Vagina (tissue), 2 donors: ENCODE measurements at regions not wholly inside any gene's neighbourhood (a gene's known extent, or its start where the extent isn't known, plus 50 kb on each side); places are given as distances from the start of the nearest gene placed in this dataset.
A peak's percentile ranks its signal among the peaks of the same experiment; 100 is the strongest.

Experiments
- DNase-seq, 2 donors: peaks; one replicate each; pipeline ENCODE4 v3.0.0-alpha.2; 2017; ENCODE audit errors: extremely low spot score in 2 of 2
- H3K27ac ChIP-seq: fragments of 200-600 bp; sonication (generic); one replicate; pipeline ENCODE4 v1.5.1; 2019
- H3K27me3 ChIP-seq: fragments of 200-600 bp; sonication (generic); one replicate; pipeline ENCODE4 v1.5.1; 2019
- H3K36me3 ChIP-seq, 2 donors: fragments of 200-600 bp; sonication (generic); one replicate each; pipeline ENCODE4 v1.5.1; 2017 to 2019
- H3K4me1 ChIP-seq: fragments of 200-600 bp; sonication (generic); one replicate; pipeline ENCODE4 v1.5.1; 2019
- H3K4me3 ChIP-seq, 2 donors: fragments of 200-600 bp; sonication (generic); 1 replicate in 1 of 2; 2 replicates in 1 of 2; pipeline ENCODE4 v1.5.1; 2016 to 2019
- H3K9me3 ChIP-seq: fragments of 200-600 bp; sonication (generic); one replicate; pipeline ENCODE4 v1.5.1; 2019
- CTCF ChIP-seq, 3 experiments: fragments of 450-650 bp in 2 of 3; fragments of 200-600 bp in 1 of 3; sonication (generic) in 1 of 3; IDR thresholded peaks; one replicate each; pipeline ENCODE4 v1.5.1; 2017 to 2019; ENCODE audit warnings: antibody characterized with exemption in 3 of 3, mild to moderate bottlenecking in 2 of 3, moderate library complexity in 2 of 3
- POLR2A ChIP-seq, 2 donors: fragments of 450-650 bp; IDR thresholded peaks; one replicate each; pipeline ENCODE4 v1.6.1; 2017; ENCODE audit warnings: antibody characterized with exemption in 2 of 2, mild to moderate bottlenecking in 2 of 2, moderate library complexity in 2 of 2
- POLR2AphosphoS5 ChIP-seq, 2 donors: sonication (generic); formaldehyde crosslinking; IDR thresholded peaks; one replicate each; pipeline ENCODE4 v1.9.0; 2017; ENCODE audit warnings: antibody characterized with exemption in 2 of 2, mild to moderate bottlenecking in 2 of 2, low read depth in 1 of 2; ENCODE audit not compliant: insufficient read depth in 1 of 2
- intact Hi-C: fragments of 100-400 bp; cut with DNase I; formaldehyde crosslinking; loops from one replicate; pipeline ENCODE4 v1.15.1; 2023

GRCh38 chr13:111621164-111621563, 300.7 kb downstream of the TEX29 start:
- TF ChIP-seq POLR2A (IDR thresholded peaks at IDR 0.05) (no peak), CTCF (IDR thresholded peaks at IDR 0.05) (no peak)
- intact Hi-C loops = no loop called here
- Histone ChIP-seq H3K27ac (no peak overlapping the region), H3K27me3 (no peaks in the 10 kb centered on the region), H3K36me3 (no peaks in the 10 kb centered on the region), H3K4me3 (no peak overlapping the region), H3K4me1 (no peaks in the 10 kb centered on the region), H3K9me3 (no peaks in the 10 kb centered on the region)
- DNase-seq = peak in 1 of 2 donors; percentile 74

GRCh38 chr13:111622051-111622531, 301.6 kb downstream of the TEX29 start:
- intact Hi-C loops = no loop called here
- Histone ChIP-seq H3K36me3 (no peaks in the 10 kb centered on the region), H3K4me1 (no peaks in the 10 kb centered on the region), H3K27ac (no peak overlapping the region), H3K4me3 (no peak overlapping the region), H3K9me3 (no peaks in the 10 kb centered on the region), H3K27me3 (no peaks in the 10 kb centered on the region)
- TF ChIP-seq POLR2AphosphoS5 (IDR thresholded peaks at IDR 0.05; ENCODE audit: insufficient read depth in 1 of 2, low read depth in 1 of 2) (no peak), POLR2A (IDR thresholded peaks at IDR 0.05) (no peak), CTCF (IDR thresholded peaks at IDR 0.05) (no peak)
- DNase-seq = peak in 1 of 2 donors; percentile 72

GRCh38 chr13:111623208-111623607, 302.8 kb downstream of the TEX29 start:
- intact Hi-C loops = no loop called here
- H3K27ac ChIP-seq = no peak overlapping the region
- TF ChIP-seq POLR2AphosphoS5 (IDR thresholded peaks at IDR 0.05; ENCODE audit: insufficient read depth in 1 of 2, low read depth in 1 of 2) = no peak
- no peak for TF ChIP-seq POLR2A (IDR thresholded peaks at IDR 0.05)
- TF ChIP-seq CTCF (IDR thresholded peaks at IDR 0.05) = no peak
- no peaks in the 10 kb centered on the region for H3K27me3 ChIP-seq
- no peaks in the 10 kb centered on the region for H3K9me3 ChIP-seq
- H3K4me3 ChIP-seq = no peak overlapping the region
- DNase-seq = peak in 1 of 2 donors; percentile 52
- no peaks in the 10 kb centered on the region for H3K36me3 ChIP-seq
- H3K4me1 ChIP-seq = no peaks in the 10 kb centered on the region

GRCh38 chr13:111623743-111624505, 303.5 kb downstream of the TEX29 start:
- intact Hi-C loops = no loop called here
- Histone ChIP-seq H3K4me1 (no peaks in the 10 kb centered on the region), H3K4me3 (no peak overlapping the region), H3K36me3 (no peaks in the 10 kb centered on the region), H3K9me3 (no peaks in the 10 kb centered on the region), H3K27ac (no peak overlapping the region), H3K27me3 (no peaks in the 10 kb centered on the region)
- no peak for TF ChIP-seq CTCF (IDR thresholded peaks at IDR 0.05)
- TF ChIP-seq POLR2AphosphoS5 (IDR thresholded peaks at IDR 0.05; ENCODE audit: insufficient read depth in 1 of 2, low read depth in 1 of 2) = no peak
- TF ChIP-seq POLR2A (IDR thresholded peaks at IDR 0.05) = no peak
- peak in 1 of 2 donors; percentile 82 for DNase-seq
